HEK293 (cell line): ENCODE measurements at regions not wholly inside any gene's neighbourhood (a gene's known extent, or its start where the extent isn't known, plus 50 kb on each side); places are given as distances from the start of the nearest gene placed in this dataset.

Experiments used
- REST ChIP-seq: fragments of 450-650 bp; formaldehyde crosslinking; IDR thresholded peaks from 2 replicates; pipeline ENCODE4 v1.5.1; 2016; ENCODE audit warnings: missing biosample characterization, missing genetic modification characterization
- SALL2 ChIP-seq: fragments of 450-650 bp; formaldehyde crosslinking; IDR thresholded peaks from 2 replicates; pipeline ENCODE4 v1.5.0; 2017; ENCODE audit warnings: missing biosample characterization, mild to moderate bottlenecking, missing genetic modification characterization, borderline replicate concordance
- YY1 ChIP-seq: fragments of 450-650 bp; formaldehyde crosslinking; IDR thresholded peaks from 2 replicates; pipeline ENCODE4 v1.5.1; 2018; ENCODE audit warnings: missing biosample characterization, missing genetic modification characterization
- ZNF184 ChIP-seq: fragments of 450-650 bp; IDR thresholded peaks from 2 replicates; pipeline ENCODE4 v1.5.1; 2018; ENCODE audit warnings: missing biosample characterization, mild to moderate bottlenecking, missing genetic modification characterization
- ZNF501 ChIP-seq: fragments of 450-650 bp; formaldehyde crosslinking; IDR thresholded peaks from 2 replicates; pipeline ENCODE4 v1.5.1; 2016; ENCODE audit warnings: missing biosample characterization, missing genetic modification characterization
- ZNF776 ChIP-seq: fragments of 450-650 bp; formaldehyde crosslinking; IDR thresholded peaks from 2 replicates; pipeline ENCODE4 v1.5.0; 2017; ENCODE audit warnings: missing biosample characterization, missing genetic modification characterization, borderline replicate concordance
- TF ChIP-seq, protein P1 (sequence below): fragments of 450-650 bp; formaldehyde crosslinking; IDR thresholded peaks from 2 replicates; pipeline ENCODE4 v1.5.1; 2016; ENCODE audit warnings: missing biosample characterization, missing genetic modification characterization
- TF ChIP-seq, protein P2 (sequence below): fragments of 450-650 bp; formaldehyde crosslinking; IDR thresholded peaks from 2 replicates; pipeline ENCODE4 v1.5.1; 2016; ENCODE audit warnings: missing biosample characterization, missing genetic modification characterization, low read depth

GRCh38 chr1:118459871-118460270 lies 274.8 kb upstream of the SPAG17 start:
- TF ChIP-seq, protein P1, sequence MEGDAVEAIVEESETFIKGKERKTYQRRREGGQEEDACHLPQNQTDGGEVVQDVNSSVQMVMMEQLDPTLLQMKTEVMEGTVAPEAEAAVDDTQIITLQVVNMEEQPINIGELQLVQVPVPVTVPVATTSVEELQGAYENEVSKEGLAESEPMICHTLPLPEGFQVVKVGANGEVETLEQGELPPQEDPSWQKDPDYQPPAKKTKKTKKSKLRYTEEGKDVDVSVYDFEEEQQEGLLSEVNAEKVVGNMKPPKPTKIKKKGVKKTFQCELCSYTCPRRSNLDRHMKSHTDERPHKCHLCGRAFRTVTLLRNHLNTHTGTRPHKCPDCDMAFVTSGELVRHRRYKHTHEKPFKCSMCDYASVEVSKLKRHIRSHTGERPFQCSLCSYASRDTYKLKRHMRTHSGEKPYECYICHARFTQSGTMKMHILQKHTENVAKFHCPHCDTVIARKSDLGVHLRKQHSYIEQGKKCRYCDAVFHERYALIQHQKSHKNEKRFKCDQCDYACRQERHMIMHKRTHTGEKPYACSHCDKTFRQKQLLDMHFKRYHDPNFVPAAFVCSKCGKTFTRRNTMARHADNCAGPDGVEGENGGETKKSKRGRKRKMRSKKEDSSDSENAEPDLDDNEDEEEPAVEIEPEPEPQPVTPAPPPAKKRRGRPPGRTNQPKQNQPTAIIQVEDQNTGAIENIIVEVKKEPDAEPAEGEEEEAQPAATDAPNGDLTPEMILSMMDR (tag by site-specific recombination), result no peak
- TF ChIP-seq YY1 (tag by site-specific recombination), result no peak
- TF ChIP-seq ZNF501 (tag by site-specific recombination), result no peak
- no peak for TF ChIP-seq REST (tag by site-specific recombination)
- no peak for TF ChIP-seq SALL2
- TF ChIP-seq, protein P2, sequence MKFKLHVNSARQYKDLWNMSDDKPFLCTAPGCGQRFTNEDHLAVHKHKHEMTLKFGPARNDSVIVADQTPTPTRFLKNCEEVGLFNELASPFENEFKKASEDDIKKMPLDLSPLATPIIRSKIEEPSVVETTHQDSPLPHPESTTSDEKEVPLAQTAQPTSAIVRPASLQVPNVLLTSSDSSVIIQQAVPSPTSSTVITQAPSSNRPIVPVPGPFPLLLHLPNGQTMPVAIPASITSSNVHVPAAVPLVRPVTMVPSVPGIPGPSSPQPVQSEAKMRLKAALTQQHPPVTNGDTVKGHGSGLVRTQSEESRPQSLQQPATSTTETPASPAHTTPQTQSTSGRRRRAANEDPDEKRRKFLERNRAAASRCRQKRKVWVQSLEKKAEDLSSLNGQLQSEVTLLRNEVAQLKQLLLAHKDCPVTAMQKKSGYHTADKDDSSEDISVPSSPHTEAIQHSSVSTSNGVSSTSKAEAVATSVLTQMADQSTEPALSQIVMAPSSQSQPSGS (tag by site-specific recombination), result no peak
- TF ChIP-seq ZNF184, result no peak
- TF ChIP-seq ZNF776 (tag by site-specific recombination), result no peak
